Mesenchymal stem cell (in vitro differentiated cells and primary cell): ENCODE measurements at regions not wholly inside any gene's neighbourhood (a gene's known extent, or its start where the extent isn't known, plus 50 kb on each side); places are given as distances from the start of the nearest gene placed in this dataset.
"Not testable (repeated sequence)": the region's sequence is repeated elsewhere in the genome, so short reads cannot be mapped to it uniquely, and the experiment has no call there.

Experiments used
- DNase-seq: peaks from one replicate; pipeline ENCODE4 v3.0.0-alpha.2; 2013
- H2AFZ ChIP-seq: one replicate; pipeline ENCODE4 v1.6.1; 2013; ENCODE audit warnings: low read depth, mild to moderate bottlenecking, control low read depth, inconsistent platforms, low read length, moderate library complexity
- H2AK5ac ChIP-seq: 2 replicates; pipeline ENCODE4 v1.6.1; 2013; ENCODE audit warnings: low read length, moderate library complexity, mild to moderate bottlenecking, inconsistent platforms; ENCODE audit not compliant: severe bottlenecking
- H2BK120ac ChIP-seq: one replicate; pipeline ENCODE4 v1.6.1; 2013; ENCODE audit warnings: low read depth, mild to moderate bottlenecking, inconsistent platforms, low read length, moderate library complexity
- H2BK12ac ChIP-seq, 2 experiments: one replicate each; pipeline ENCODE4 v1.6.1; 2013; ENCODE audit warnings: inconsistent platforms in 2 of 2, low read length in 2 of 2, mild to moderate bottlenecking in 2 of 2, moderate library complexity in 2 of 2, control low read depth in 1 of 2
- H2BK15ac ChIP-seq: one replicate; pipeline ENCODE4 v1.6.1; 2013; ENCODE audit warnings: mild to moderate bottlenecking, low read depth, inconsistent platforms; ENCODE audit not compliant: poor library complexity, severe bottlenecking
- H2BK5ac ChIP-seq: 2 replicates; pipeline ENCODE4 v1.6.1; 2013; ENCODE audit warnings: low read depth, mild to moderate bottlenecking, low read length, control low read depth, inconsistent platforms; ENCODE audit not compliant: poor library complexity, severe bottlenecking
- H3K14ac ChIP-seq, 2 experiments: one replicate each; pipeline ENCODE4 v1.6.1; 2013; ENCODE audit warnings: inconsistent platforms in 2 of 2, low read length in 2 of 2, control low read depth in 1 of 2, mild to moderate bottlenecking in 1 of 2, moderate library complexity in 1 of 2
- H3K18ac ChIP-seq, 2 experiments: one replicate each; pipeline ENCODE4 v1.6.1; 2013; ENCODE audit warnings: inconsistent platforms in 2 of 2, low read length in 2 of 2, control low read depth in 1 of 2, low read depth in 1 of 2, mild to moderate bottlenecking in 1 of 2
- H3K23ac ChIP-seq, 2 experiments: one replicate each; pipeline ENCODE4 v1.6.1; 2013; ENCODE audit warnings: inconsistent platforms in 2 of 2, low read length in 2 of 2, mild to moderate bottlenecking in 2 of 2, moderate library complexity in 2 of 2, control low read depth in 1 of 2
- H3K27ac ChIP-seq: 2 replicates; pipeline ENCODE4 v1.5.1; 2013; ENCODE audit warnings: mild to moderate bottlenecking, moderate library complexity, low read length, control low read depth, inconsistent platforms; ENCODE audit not compliant: poor library complexity, severe bottlenecking
- H3K27me3 ChIP-seq, 2 experiments: 2 replicates each; pipeline versions ENCODE4 v1.6.1 to v1.7.0; 2013; ENCODE audit warnings: low read length in 2 of 2, mild to moderate bottlenecking in 2 of 2, moderate library complexity in 2 of 2, control low read depth in 1 of 2, inconsistent platforms in 1 of 2; ENCODE audit not compliant: control insufficient read depth in 1 of 2, insufficient read depth in 1 of 2
- H3K36me3 ChIP-seq, 2 experiments: 2 replicates each; pipeline versions ENCODE4 v1.6.1 to v1.7.0; 2013; ENCODE audit warnings: low read length in 2 of 2, control low read depth in 1 of 2, inconsistent platforms in 1 of 2, low read depth in 1 of 2, mild to moderate bottlenecking in 1 of 2; ENCODE audit not compliant: insufficient read depth in 2 of 2, control insufficient read depth in 1 of 2
- H3K4ac ChIP-seq, 2 experiments: one replicate each; pipeline ENCODE4 v1.6.1; 2013; ENCODE audit warnings: inconsistent platforms in 2 of 2, low read length in 2 of 2, mild to moderate bottlenecking in 2 of 2, moderate library complexity in 2 of 2, control low read depth in 1 of 2, low read depth in 1 of 2
- H3K4me1 ChIP-seq: 2 replicates; pipeline ENCODE4 v1.6.1; 2013; ENCODE audit warnings: low read depth, low read length, control low read depth; ENCODE audit not compliant: control insufficient read depth, insufficient read depth
- H3K4me2 ChIP-seq: 2 replicates; pipeline ENCODE4 v1.6.1; 2013; ENCODE audit warnings: low read length, mild to moderate bottlenecking, inconsistent platforms; ENCODE audit not compliant: poor library complexity, severe bottlenecking
- H3K4me3 ChIP-seq, 2 experiments: 2 replicates each; pipeline versions ENCODE4 v1.5.1 to v1.7.0; 2013; ENCODE audit warnings: low read length in 2 of 2, mild to moderate bottlenecking in 2 of 2, control low read depth in 1 of 2, low read depth in 1 of 2; ENCODE audit not compliant: insufficient read depth in 1 of 2
- H3K79me1 ChIP-seq: replicated peaks from 2 replicates; pipeline ENCODE4 v1.6.1; 2013; ENCODE audit warnings: mild to moderate bottlenecking, control low read depth, low read length, inconsistent platforms; ENCODE audit not compliant: poor library complexity, severe bottlenecking
- H3K9ac ChIP-seq: 2 replicates; pipeline ENCODE4 v1.7.0; 2013; ENCODE audit warnings: mild to moderate bottlenecking, low read length, moderate library complexity
- H3K9me3 ChIP-seq: 2 replicates; pipeline ENCODE4 v1.7.0; 2013; ENCODE audit warnings: mild to moderate bottlenecking, low read length; ENCODE audit not compliant: control insufficient read depth
- H4K8ac ChIP-seq: one replicate; pipeline ENCODE4 v1.6.1; 2013; ENCODE audit warnings: inconsistent platforms, mild to moderate bottlenecking, low read length, moderate library complexity
- H4K91ac ChIP-seq: one replicate; pipeline ENCODE4 v1.6.1; 2013; ENCODE audit warnings: mild to moderate bottlenecking, low read length, inconsistent platforms
- WGBS: methylation state at CpG from one replicate; pipeline ENCODE4 v1.1.7; 2013; ENCODE audit warnings: mixed read lengths; 5-methylcytosine and 5-hydroxymethylcytosine counted together

GRCh38 chr4:59503731-59504130, 1696.4 kb upstream of the ADGRL3 start:
- H3K4ac ChIP-seq: no peak overlapping the region
- no peaks in the 10 kb centered on the region for H3K4me1 ChIP-seq
- no peak overlapping the region for H3K9ac ChIP-seq
- no peaks in the 10 kb centered on the region for H3K27me3 ChIP-seq
- H3K23ac ChIP-seq: peak overlapping the region in 1 of 2 experiments; percentile 31
- H3K79me1 ChIP-seq: no peaks in the 10 kb centered on the region
- H2AK5ac ChIP-seq: no peak overlapping the region
- no peak overlapping the region for H4K91ac ChIP-seq
- H2BK120ac ChIP-seq: no peak overlapping the region
- WGBS: 58% methylated on average over 1 of the region's 1 CpG
- no peak overlapping the region for H3K27ac ChIP-seq
- DNase-seq: no peak
- H3K14ac ChIP-seq: no peak overlapping the region
- no peak overlapping the region for H2BK15ac ChIP-seq
- no peak overlapping the region for H3K4me3 ChIP-seq
- no peaks in the 10 kb centered on the region for H3K36me3 ChIP-seq
- H4K8ac ChIP-seq: no peak overlapping the region
- H2BK12ac ChIP-seq: no peak overlapping the region
- no peak overlapping the region for H2AFZ ChIP-seq
- no peak overlapping the region for H2BK5ac ChIP-seq
- no peaks in the 10 kb centered on the region for H3K9me3 ChIP-seq
- no peak overlapping the region for H3K4me2 ChIP-seq
- H3K18ac ChIP-seq: no peak overlapping the region

- not testable (repeated sequence) for H3K4ac ChIP-seq
Measured at GRCh38 chr4:59511809-59512208, 1688.3 kb upstream of the ADGRL3 start.

GRCh38 chr4:59517007-59517406, 1683.1 kb upstream of the ADGRL3 start:
- no peak overlapping the region for H2AK5ac ChIP-seq
- H4K8ac ChIP-seq: peak overlapping the region; percentile 24
- no peaks in the 10 kb centered on the region for H3K36me3 ChIP-seq
- no peaks in the 10 kb centered on the region for H3K4me1 ChIP-seq
- H3K4ac ChIP-seq: no peak overlapping the region
- H3K9ac ChIP-seq: no peak overlapping the region
- no peak overlapping the region for H2BK12ac ChIP-seq
- H3K14ac ChIP-seq: no peak overlapping the region
- H2BK120ac ChIP-seq: no peak overlapping the region
- no peak overlapping the region for H2BK5ac ChIP-seq
- H3K4me2 ChIP-seq: no peak overlapping the region
- no peak overlapping the region for H4K91ac ChIP-seq
- H3K27me3 ChIP-seq: no peaks in the 10 kb centered on the region
- no peak overlapping the region for H2BK15ac ChIP-seq
- no peak overlapping the region for H3K18ac ChIP-seq
- no peaks in the 10 kb centered on the region for H3K79me1 ChIP-seq
- no peak for DNase-seq
- 71% methylated on average over 1 of the region's 2 CpGs for WGBS
- H3K9me3 ChIP-seq: no peaks in the 10 kb centered on the region
- no peak overlapping the region for H2AFZ ChIP-seq
- H3K27ac ChIP-seq: no peak overlapping the region
- H3K4me3 ChIP-seq: no peak overlapping the region
- H3K23ac ChIP-seq: no peak overlapping the region

More at GRCh38 chr4:59511809-59512208, 1688.3 kb upstream of the ADGRL3 start:
- not testable (repeated sequence) for H2BK120ac ChIP-seq, H3K4me2 ChIP-seq, H2BK15ac ChIP-seq, H3K18ac ChIP-seq, H3K9ac ChIP-seq, H3K14ac ChIP-seq, H3K79me1 ChIP-seq, H3K4me1 ChIP-seq, H2BK12ac ChIP-seq, H3K27me3 ChIP-seq, H4K91ac ChIP-seq, H2AK5ac ChIP-seq, H3K23ac ChIP-seq, H4K8ac ChIP-seq, H2AFZ ChIP-seq, DNase-seq, H3K27ac ChIP-seq, H3K4me3 ChIP-seq, H2BK5ac ChIP-seq, H3K9me3 ChIP-seq, H3K36me3 ChIP-seq
- 92% methylated on average over 10 of the region's 11 CpGs for WGBS

GRCh38 chr4:59518005-59518823, 1681.9 kb upstream of the ADGRL3 start:
- no peaks in the 10 kb centered on the region for H3K79me1 ChIP-seq
- H4K91ac ChIP-seq: no peak overlapping the region
- no peaks in the 10 kb centered on the region for H3K27me3 ChIP-seq
- H3K9me3 ChIP-seq: no peaks in the 10 kb centered on the region
- H3K36me3 ChIP-seq: no peaks in the 10 kb centered on the region
- WGBS: 47% methylated on average over 16 of the region's 22 CpGs
- no peak overlapping the region for H2AK5ac ChIP-seq
- H2BK12ac ChIP-seq: no peak overlapping the region
- H3K4me1 ChIP-seq: no peaks in the 10 kb centered on the region
- H2BK15ac ChIP-seq: no peak overlapping the region
- H3K4me2 ChIP-seq: no peak overlapping the region
- H3K4ac ChIP-seq: no peak overlapping the region
- H3K4me3 ChIP-seq: peak overlapping the region in 1 of 2 experiments; percentile 14
- H3K23ac ChIP-seq: no peak overlapping the region
- H4K8ac ChIP-seq: no peak overlapping the region
- H3K14ac ChIP-seq: peak overlapping the region in 1 of 2 experiments; percentile 70
- H3K27ac ChIP-seq: no peak overlapping the region
- no peak overlapping the region for H2BK5ac ChIP-seq
- no peak overlapping the region for H3K18ac ChIP-seq
- no peak overlapping the region for H3K9ac ChIP-seq
- DNase-seq: no peak
- H2AFZ ChIP-seq: peak overlapping the region; percentile 27
- H2BK120ac ChIP-seq: no peak overlapping the region
